Neuronal stem cell (in vitro differentiated cells): ENCODE measurements at regions not wholly inside any gene's neighbourhood (a gene's known extent, or its start where the extent isn't known, plus 50 kb on each side); places are given as distances from the start of the nearest gene placed in this dataset.

Source experiments
- DNase-seq: peaks from one replicate; pipeline ENCODE4 v3.0.0-alpha.2; 2013; ENCODE audit warnings: low spot score
- H2AFZ ChIP-seq: one replicate; pipeline ENCODE4 v1.6.1; 2013; ENCODE audit warnings: mild to moderate bottlenecking, low read length, inconsistent platforms
- H2AK5ac ChIP-seq: 2 replicates; pipeline ENCODE4 v1.6.1; 2013; ENCODE audit warnings: low read depth, mild to moderate bottlenecking, inconsistent platforms, low read length, moderate library complexity, mixed read lengths
- H2BK120ac ChIP-seq: 2 replicates; pipeline ENCODE4 v1.6.1; 2013; ENCODE audit warnings: low read depth, mild to moderate bottlenecking, inconsistent platforms, low read length, moderate library complexity, mixed read lengths
- H2BK12ac ChIP-seq: one replicate; pipeline ENCODE4 v1.6.1; 2013; ENCODE audit warnings: low read length, inconsistent platforms
- H2BK15ac ChIP-seq: 2 replicates; pipeline ENCODE4 v1.6.1; 2013; ENCODE audit warnings: mild to moderate bottlenecking, low read length, inconsistent platforms, mixed read lengths
- H2BK5ac ChIP-seq: one replicate; pipeline ENCODE4 v1.6.1; 2013; ENCODE audit warnings: inconsistent platforms, mild to moderate bottlenecking, low read length, moderate library complexity
- H3K14ac ChIP-seq: one replicate; pipeline ENCODE4 v1.6.1; 2013; ENCODE audit warnings: low read length, inconsistent platforms
- H3K18ac ChIP-seq: 2 replicates; pipeline ENCODE4 v1.6.1; 2013; ENCODE audit warnings: low read length, inconsistent platforms
- H3K23ac ChIP-seq: 2 replicates; pipeline ENCODE4 v1.6.1; 2013; ENCODE audit warnings: low read depth, mild to moderate bottlenecking, mixed read lengths, low read length, inconsistent platforms; ENCODE audit not compliant: poor library complexity
- H3K27ac ChIP-seq: replicated peaks from 3 replicates; pipeline ENCODE4 v1.5.1; 2013; ENCODE audit warnings: low read length, inconsistent platforms
- H3K27me3 ChIP-seq, 3 experiments: 2 replicates each; pipeline ENCODE4 v1.6.1; 2013; ENCODE audit warnings: low read length in 3 of 3, mild to moderate bottlenecking in 2 of 3, inconsistent platforms in 1 of 3, low read depth in 1 of 3, mixed read lengths in 1 of 3, moderate library complexity in 1 of 3; ENCODE audit not compliant: control insufficient read depth in 3 of 3, insufficient read depth in 3 of 3
- H3K36me3 ChIP-seq, 2 donors: replicated peaks in 1 of 2; 2 replicates each; pipeline ENCODE4 v1.6.1; 2013; ENCODE audit warnings: low read length in 2 of 2; ENCODE audit not compliant: control insufficient read depth in 2 of 2, insufficient read depth in 2 of 2
- H3K4ac ChIP-seq: 2 replicates; pipeline ENCODE4 v1.6.1; 2013; ENCODE audit warnings: inconsistent platforms, mild to moderate bottlenecking, low read length, moderate library complexity
- H3K4me1 ChIP-seq, 2 donors: 1 replicate in 1 of 2; 2 replicates in 1 of 2; pipeline ENCODE4 v1.6.1; 2013; ENCODE audit warnings: low read length in 2 of 2, low read depth in 1 of 2; ENCODE audit not compliant: control insufficient read depth in 2 of 2, insufficient read depth in 1 of 2
- H3K4me2 ChIP-seq: one replicate; pipeline ENCODE4 v1.6.1; 2013; ENCODE audit warnings: mild to moderate bottlenecking, low read length, inconsistent platforms; ENCODE audit not compliant: insufficient read depth, poor library complexity, severe bottlenecking
- H3K4me3 ChIP-seq, 2 donors: 2 replicates each; pipeline ENCODE4 v1.5.1; 2013; ENCODE audit warnings: low read length in 2 of 2, mild to moderate bottlenecking in 2 of 2, inconsistent platforms in 1 of 2, moderate library complexity in 1 of 2
- H3K79me1 ChIP-seq: one replicate; pipeline ENCODE4 v1.6.1; 2013; ENCODE audit warnings: low read depth, mild to moderate bottlenecking, inconsistent platforms, low read length, moderate library complexity
- H3K9ac ChIP-seq: one replicate; pipeline ENCODE4 v1.6.1; 2013; ENCODE audit warnings: mild to moderate bottlenecking, low read depth, low read length, inconsistent platforms; ENCODE audit not compliant: poor library complexity
- H3K9me3 ChIP-seq, 2 donors: replicated peaks in 1 of 2; 2 replicates each; pipeline versions ENCODE3 to v1.6.1; 2013; ENCODE audit warnings: low read length in 2 of 2, mild to moderate bottlenecking in 2 of 2, inconsistent platforms in 1 of 2, low read depth in 1 of 2, mixed read lengths in 1 of 2, moderate library complexity in 1 of 2; ENCODE audit not compliant: control insufficient read depth in 2 of 2, insufficient read depth in 1 of 2
- H4K8ac ChIP-seq: one replicate; pipeline ENCODE4 v1.6.1; 2013; ENCODE audit warnings: low read depth, mild to moderate bottlenecking, inconsistent platforms, low read length, moderate library complexity
- H4K91ac ChIP-seq: one replicate; pipeline ENCODE4 v1.6.1; 2013; ENCODE audit warnings: low read length, low read depth, mild to moderate bottlenecking, inconsistent platforms; ENCODE audit not compliant: poor library complexity
- WGBS, 2 donors: extraction: QIAGEN DNeasy Blood & Tissue Kit; methylation state at CpG; one replicate each; pipeline ENCODE4 v1.1.7; 2013; ENCODE audit warnings: missing lambda C conversion rate in 2 of 2, mixed read lengths in 1 of 2; ENCODE audit not compliant: insufficient read length in 2 of 2, insufficient replicate concordance in 1 of 2; ENCODE audit errors: extremely low coverage in 2 of 2; 5-methylcytosine and 5-hydroxymethylcytosine counted together

DNA sequence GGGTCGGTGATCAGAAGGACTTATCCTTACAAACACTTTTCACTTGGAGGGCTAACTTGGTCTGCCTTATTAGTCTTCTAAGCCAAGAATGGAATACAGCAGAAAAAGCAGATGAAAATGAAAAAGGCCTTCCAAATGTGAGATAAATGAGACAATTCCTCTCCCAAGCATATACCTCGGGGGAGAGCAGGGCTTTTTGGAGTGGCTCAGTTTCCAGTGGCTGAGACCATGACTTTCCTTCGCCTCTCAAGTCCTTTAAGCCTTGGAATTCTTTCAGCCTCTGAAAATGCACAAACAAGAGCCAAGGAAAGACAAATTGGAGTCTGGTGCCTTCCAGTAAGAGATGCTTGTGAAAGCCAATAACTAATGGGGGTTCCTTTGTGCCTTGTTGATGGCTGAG is 130.9 kb downstream of the DTWD1 start:
- H3K14ac ChIP-seq: no peak overlapping the region
- H3K9me3 ChIP-seq: no peaks in the 10 kb centered on the region
- no peak overlapping the region for H3K4me3 ChIP-seq
- H3K4me2 ChIP-seq: no peak overlapping the region
- H3K27ac ChIP-seq: no peak overlapping the region
- no peak overlapping the region for H3K9ac ChIP-seq
- H3K23ac ChIP-seq: no peak overlapping the region
- no peak overlapping the region for H2BK12ac ChIP-seq
- no CpG with 5 or more reads among the region's 3 CpGs for WGBS, 2 donors
- no peak overlapping the region for H3K4ac ChIP-seq
- H3K4me1 ChIP-seq: peaks cover 0 to 1% of the 10 kb centered on the region in 2 donors
- H2BK5ac ChIP-seq: no peak overlapping the region
- H3K79me1 ChIP-seq: no peaks in the 10 kb centered on the region
- no peak overlapping the region for H4K91ac ChIP-seq
- H2BK120ac ChIP-seq: no peak overlapping the region
- H3K36me3 ChIP-seq: no peaks in the 10 kb centered on the region
- no peak for DNase-seq
- H3K18ac ChIP-seq: no peak overlapping the region
- no peak overlapping the region for H2AK5ac ChIP-seq
- H4K8ac ChIP-seq: no peak overlapping the region
- H2BK15ac ChIP-seq: no peak overlapping the region
- H2AFZ ChIP-seq: no peak overlapping the region
- no peaks in the 10 kb centered on the region for H3K27me3 ChIP-seq

- Histone ChIP-seq H2BK120ac (no peak overlapping the region), H3K23ac (no peak overlapping the region), H3K4me1 (peaks cover 0 to 1% of the 10 kb centered on the region in 2 donors), H2AK5ac (no peak overlapping the region), H3K18ac (no peak overlapping the region), H4K8ac (no peak overlapping the region), H3K14ac (no peak overlapping the region), H4K91ac (no peak overlapping the region), H3K27ac (no peak overlapping the region), H2AFZ (no peak overlapping the region), H3K9me3 (no peaks in the 10 kb centered on the region), H3K4ac (no peak overlapping the region), H3K9ac (no peak overlapping the region), H3K36me3 (no peaks in the 10 kb centered on the region), H2BK5ac (no peak overlapping the region), H3K79me1 (no peaks in the 10 kb centered on the region), H2BK12ac (no peak overlapping the region), H3K4me2 (no peak overlapping the region), H2BK15ac (no peak overlapping the region), H3K27me3 (no peaks in the 10 kb centered on the region), H3K4me3 (no peak overlapping the region)
- WGBS, 2 donors: no CpG with 5 or more reads among the region's 2 CpGs
- no peak for DNase-seq
Observed at GRCh38 chr15:49752517-49752916, 131.7 kb downstream of the DTWD1 start.

- H3K27ac ChIP-seq: no peak overlapping the region
- H3K79me1 ChIP-seq: no peaks in the 10 kb centered on the region
- H4K91ac ChIP-seq: no peak overlapping the region
- no peak overlapping the region for H2BK15ac ChIP-seq
- no peak overlapping the region for H4K8ac ChIP-seq
- no peak overlapping the region for H3K9ac ChIP-seq
- H3K9me3 ChIP-seq: peaks cover 0 to 7% of the 10 kb centered on the region in 2 donors
- H3K36me3 ChIP-seq: no peaks in the 10 kb centered on the region
- no peak overlapping the region for H3K4me2 ChIP-seq
- no peak for DNase-seq
- no peak overlapping the region for H3K4me3 ChIP-seq
- H3K4ac ChIP-seq: no peak overlapping the region
- H3K14ac ChIP-seq: no peak overlapping the region
- no peaks in the 10 kb centered on the region for H3K27me3 ChIP-seq
- H3K4me1 ChIP-seq: no peaks in the 10 kb centered on the region
- no peak overlapping the region for H2AFZ ChIP-seq
- no peak overlapping the region for H2BK120ac ChIP-seq
- no peak overlapping the region for H3K23ac ChIP-seq
- WGBS, 2 donors: no CpG with 5 or more reads among the region's 1 CpG
- H2BK12ac ChIP-seq: no peak overlapping the region
- H2BK5ac ChIP-seq: no peak overlapping the region
- no peak overlapping the region for H3K18ac ChIP-seq
- H2AK5ac ChIP-seq: no peak overlapping the region
Observed at GRCh38 chr15:49758456-49758855, 137.6 kb downstream of the DTWD1 start.

GRCh38 chr15:49758856-49759255 is 138.0 kb downstream of the DTWD1 start:
- H2BK5ac ChIP-seq: no peak overlapping the region
- H3K14ac ChIP-seq: no peak overlapping the region
- no peak overlapping the region for H2BK12ac ChIP-seq
- no peak overlapping the region for H2AK5ac ChIP-seq
- H3K36me3 ChIP-seq: no peaks in the 10 kb centered on the region
- no peak overlapping the region for H3K4ac ChIP-seq
- H3K79me1 ChIP-seq: no peaks in the 10 kb centered on the region
- no peak overlapping the region for H3K4me2 ChIP-seq
- no peak overlapping the region for H2BK120ac ChIP-seq
- no peak overlapping the region for H4K8ac ChIP-seq
- H3K4me3 ChIP-seq: no peak overlapping the region
- peaks cover 0 to 7% of the 10 kb centered on the region in 2 donors for H3K9me3 ChIP-seq
- H4K91ac ChIP-seq: no peak overlapping the region
- H3K27ac ChIP-seq: no peak overlapping the region
- no peak overlapping the region for H2AFZ ChIP-seq
- WGBS, 2 donors: no CpG with 5 or more reads among the region's 2 CpGs
- no peak overlapping the region for H2BK15ac ChIP-seq
- no peaks in the 10 kb centered on the region for H3K4me1 ChIP-seq
- H3K23ac ChIP-seq: no peak overlapping the region
- H3K27me3 ChIP-seq: no peaks in the 10 kb centered on the region
- H3K9ac ChIP-seq: no peak overlapping the region
- no peak overlapping the region for H3K18ac ChIP-seq
- DNase-seq: no peak
